ENCODE measurements at regions not wholly inside any gene's neighbourhood (a gene's known extent, or its start where the extent isn't known, plus 50 kb on each side); places are given as distances from the start of the nearest gene placed in this dataset.

GRCh38 chr11:127135256-127135655 is 134.7 kb upstream of the KIRREL3 start:
- no TSS peak for BruUV-seq (replicated peaks)
- H3K9ac ChIP-seq (ENCODE audit: low read depth, low read length) = no peak overlapping the region
- H2AFZ ChIP-seq (replicated peaks; ENCODE audit: low read length, poor library complexity) = no peak overlapping the region
- no peak overlapping the region for H2AK5ac ChIP-seq (ENCODE audit: low read depth, low read length)
- no peaks in the 10 kb centered on the region for H4K20me1 ChIP-seq (ENCODE audit: insufficient read depth, low read length)
- H2AK9ac ChIP-seq (replicated peaks; ENCODE audit: low read depth, low read length, poor library complexity) = no peak overlapping the region
- ChIA-PET CTCF (interaction anchor here (0.6 kb wide), 1 partner anchor 451 kb away, joined by 3 read pairs; no protein-coding TSS in a partner anchor), POLR2A (ENCODE audit: unreplicated experiment) (no interaction called here)
- no peak overlapping the region for H4K91ac ChIP-seq (ENCODE audit: insufficient read depth, low read depth, low read length)
- no peak overlapping the region for H2BK5ac ChIP-seq (ENCODE audit: low read depth, low read length, poor library complexity, severe bottlenecking)
- intact Hi-C loops (cut with micrococcal nuclease) = no loop called here
- no peak for ATAC-seq (ENCODE audit: low read depth)
- H3K4me1 ChIP-seq (ENCODE audit: control insufficient read depth, insufficient read depth, low read length) = no peaks in the 10 kb centered on the region
- H3K9me3 ChIP-seq (ENCODE audit: control insufficient read depth, insufficient read depth, low read length) = no peaks in the 10 kb centered on the region
- no peak overlapping the region for H3K18ac ChIP-seq (ENCODE audit: low read depth, low read length)
- no peak overlapping the region for H3K4me2 ChIP-seq (ENCODE audit: low read depth, low read length)
- H3K23ac ChIP-seq (ENCODE audit: low read depth, low read length) = no peak overlapping the region
- H3K27ac ChIP-seq (ENCODE audit: insufficient read depth, low read length) = no peak overlapping the region
- H3K79me1 ChIP-seq (ENCODE audit: low read depth in 1 of 2, low read length in 2 of 2) = no peaks in the 10 kb centered on the region
- in situ Hi-C loops (cut with MboI; ENCODE audit: low sequenced_read_pairs) = no loop called here
- no peak overlapping the region for H4K8ac ChIP-seq (ENCODE audit: low read depth in 2 of 2, low read length in 2 of 2)
- no peak overlapping the region for H3K4me3 ChIP-seq (ENCODE audit: insufficient read depth, low read depth, low read length)
- H3K27me3 ChIP-seq (ENCODE audit: control insufficient read depth, insufficient read depth, low read length) = peaks cover 8% of the 10 kb centered on the region
- H2BK120ac ChIP-seq (ENCODE audit: low read depth, low read length) = no peak overlapping the region
- H3K14ac ChIP-seq (replicated peaks; ENCODE audit: low read depth, low read length) = no peak overlapping the region
- no peak for DNase-seq
- no peaks in the 10 kb centered on the region for H3K36me3 ChIP-seq (ENCODE audit: control insufficient read depth, insufficient read depth, low read length)
- no peak overlapping the region for H2BK20ac ChIP-seq (ENCODE audit: low read depth, low read length)
- TF ChIP-seq RAD21 (IDR thresholded peaks at IDR 0.05; ENCODE audit: low read length) (no peak), USF2 (IDR thresholded peaks at IDR 0.05; ENCODE audit: low read depth, low read length) (no peak), POLR2A (IDR thresholded peaks at IDR 0.05; ENCODE audit: low read depth, low read length) (no peak), RFX5 (IDR thresholded peaks at IDR 0.05; ENCODE audit: low read depth, low read length) (no peak)
- H3K56ac ChIP-seq (ENCODE audit: extremely low read depth, insufficient read depth, low read length) = no peak overlapping the region
- no peak overlapping the region for H2BK15ac ChIP-seq (ENCODE audit: low read depth, low read length)
- whole genome bisulfite sequencing, 2 experiments (ENCODE audit: extremely low coverage in 2 of 2, insufficient read length in 1 of 2) = no CpG with 5 or more reads among the region's 3 CpGs
- dilution Hi-C loops (cut with HindIII; ENCODE audit: low sequenced_read_pairs, unreplicated experiment) = no loop called here
- no peaks in the 10 kb centered on the region for H3K9me1 ChIP-seq (ENCODE audit: insufficient read depth, low read length)
- no peak overlapping the region for H4K5ac ChIP-seq (ENCODE audit: low read depth, low read length)
- H3K4ac ChIP-seq (ENCODE audit: low read depth, low read length) = no peak overlapping the region
